GM19238 (cell line): ENCODE measurements at regions not wholly inside any gene's neighbourhood (a gene's known extent, or its start where the extent isn't known, plus 50 kb on each side); places are given as distances from the start of the nearest gene placed in this dataset.

ENCODE experiments used
- DNase-seq: peaks from one replicate; pipeline ENCODE4 v3.0.0; 2011; ENCODE audit warnings: low spot score; ENCODE audit not compliant: insufficient read length

- DNase-seq, result no peak
Observed at GRCh38 chr1:5751163-5751540, 241.1 kb downstream of the NPHP4 start.

GRCh38 chr1:5750186-5751162, 241.8 kb downstream of the NPHP4 start:
- DNase-seq, result no peak

GRCh38 chr1:5748286-5749225, 243.7 kb downstream of the NPHP4 start:
- DNase-seq, result no peak

GRCh38 chr1:5747426-5748285, 244.6 kb downstream of the NPHP4 start:
- no peak for DNase-seq

- no peak for DNase-seq
Observed at GRCh38 chr1:5746611-5747425, 245.4 kb downstream of the NPHP4 start.

- DNase-seq, result peak; percentile 81
Observed at GRCh38 chr1:5745800-5746610, 246.2 kb downstream of the NPHP4 start.

- DNase-seq, result no peak
Observed at GRCh38 chr1:5744911-5745799, 247.1 kb downstream of the NPHP4 start.

GRCh38 chr1:5744341-5744740, 247.9 kb downstream of the NPHP4 start:
- DNase-seq, result no peak

GRCh38 chr1:5743435-5744095, 248.7 kb downstream of the NPHP4 start:
- DNase-seq, result no peak

GRCh38 chr1:5742801-5743200, 249.4 kb downstream of the NPHP4 start:
- DNase-seq, result no peak

GRCh38 chr1:5742032-5742431, 250.2 kb downstream of the NPHP4 start:
- no peak for DNase-seq

GRCh38 chr1:5740865-5741860, 251.1 kb downstream of the NPHP4 start:
- DNase-seq, result no peak

- DNase-seq, result no peak
Observed at GRCh38 chr1:5740450-5740849, 251.8 kb downstream of the NPHP4 start.

GRCh38 chr1:5739561-5740078, 252.6 kb downstream of the NPHP4 start:
- no peak for DNase-seq

- no peak for DNase-seq
Observed at GRCh38 chr1:5738911-5739462, 253.2 kb downstream of the NPHP4 start.

GRCh38 chr1:5737081-5737480, 255.1 kb downstream of the NPHP4 start:
- DNase-seq, result no peak
